HCT116 (cell line): ENCODE measurements at regions not wholly inside any gene's neighbourhood (a gene's known extent, or its start where the extent isn't known, plus 50 kb on each side); places are given as distances from the start of the nearest gene placed in this dataset.

ENCODE experiments used
- CEBPB ChIP-seq: IDR thresholded peaks from 2 replicates; pipeline ENCODE4 v1.6.1; 2012; ENCODE audit warnings: low read depth
- ELF1 ChIP-seq: IDR thresholded peaks from 2 replicates; pipeline ENCODE4 v1.6.1; 2012; ENCODE audit warnings: low read depth, borderline replicate concordance
- EZH2 ChIP-seq: fragments of 200-600 bp; sonication (generic); IDR thresholded peaks from 2 replicates; pipeline ENCODE4 v1.6.1; 2017; ENCODE audit warnings: antibody characterized with exemption, mixed run types
- EZH2phosphoT487 ChIP-seq: fragments of 200-600 bp; IDR thresholded peaks from 2 replicates; pipeline ENCODE4 v1.6.1; 2018; ENCODE audit warnings: antibody characterized with exemption, borderline replicate concordance
- FOSL1 ChIP-seq: IDR thresholded peaks from 2 replicates; pipeline ENCODE4 v1.6.1; 2012; ENCODE audit warnings: low read depth
- JUND ChIP-seq: IDR thresholded peaks from 2 replicates; pipeline ENCODE4 v1.6.1; 2012
- POLR2A ChIP-seq: IDR thresholded peaks from 2 replicates; pipeline ENCODE4 v1.7.0; 2011; ENCODE audit warnings: borderline replicate concordance; ENCODE audit not compliant: insufficient read depth, insufficient read length; ENCODE audit errors: extremely low read depth
- POLR2AphosphoS5 ChIP-seq: IDR thresholded peaks from 2 replicates; pipeline ENCODE4 v1.6.1; 2011; ENCODE audit warnings: mild to moderate bottlenecking, low read depth, low read length, moderate library complexity
- RAD21 ChIP-seq: IDR thresholded peaks from 2 replicates; pipeline ENCODE4 v1.6.1; 2012; ENCODE audit warnings: low read depth, mild to moderate bottlenecking
- YY1 ChIP-seq: IDR thresholded peaks from 2 replicates; pipeline ENCODE4 v1.6.1; 2011; ENCODE audit warnings: low read length, low read depth, moderate library complexity, mild to moderate bottlenecking; ENCODE audit not compliant: insufficient replicate concordance; ENCODE audit errors: extremely low read depth
- TF ChIP-seq, protein P1 (sequence below), 3 experiments: fragments of 200-600 bp in 1 of 3; sonication (generic) in 1 of 3; IDR thresholded peaks in 2 of 3; conservative IDR thresholded peaks in 1 of 3; 2 replicates each; pipeline ENCODE4 v1.5.1; 2012 to 2017; ENCODE audit warnings: low read depth in 2 of 3, low read length in 2 of 3, antibody characterized with exemption in 1 of 3, borderline replicate concordance in 1 of 3, control low read depth in 1 of 3, mild to moderate bottlenecking in 1 of 3, mixed read lengths in 1 of 3, mixed run types in 1 of 3, moderate library complexity in 1 of 3; ENCODE audit not compliant: insufficient read depth in 1 of 3
- TF ChIP-seq, protein P2 (sequence below): IDR thresholded peaks from 2 replicates; pipeline ENCODE4 v1.6.1; 2012; ENCODE audit warnings: low read depth
- TF ChIP-seq, protein P3 (sequence below): IDR thresholded peaks from 2 replicates; pipeline ENCODE4 v1.6.1; 2012

DNA sequence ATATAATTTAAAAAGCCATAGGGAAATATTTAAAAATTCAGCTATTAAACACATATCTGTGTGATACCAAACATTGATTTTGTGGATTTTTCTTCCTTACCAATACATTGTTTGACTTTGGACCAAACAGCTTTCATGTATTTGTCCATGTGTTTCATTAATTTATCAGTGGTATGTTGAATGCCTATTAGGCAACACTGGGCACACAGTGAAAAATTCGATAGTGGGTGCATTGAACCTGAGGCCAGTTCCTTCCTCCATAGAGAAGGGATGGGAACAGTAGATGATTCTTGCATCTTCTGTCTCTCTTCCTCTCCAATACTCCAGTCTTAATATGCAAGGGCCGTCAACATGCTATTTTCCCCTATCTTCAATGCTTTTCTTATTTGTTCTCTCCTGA, 110.2 kb upstream of the NR3C1 start:
- TF ChIP-seq RAD21: no peak
- TF ChIP-seq, protein P1, sequence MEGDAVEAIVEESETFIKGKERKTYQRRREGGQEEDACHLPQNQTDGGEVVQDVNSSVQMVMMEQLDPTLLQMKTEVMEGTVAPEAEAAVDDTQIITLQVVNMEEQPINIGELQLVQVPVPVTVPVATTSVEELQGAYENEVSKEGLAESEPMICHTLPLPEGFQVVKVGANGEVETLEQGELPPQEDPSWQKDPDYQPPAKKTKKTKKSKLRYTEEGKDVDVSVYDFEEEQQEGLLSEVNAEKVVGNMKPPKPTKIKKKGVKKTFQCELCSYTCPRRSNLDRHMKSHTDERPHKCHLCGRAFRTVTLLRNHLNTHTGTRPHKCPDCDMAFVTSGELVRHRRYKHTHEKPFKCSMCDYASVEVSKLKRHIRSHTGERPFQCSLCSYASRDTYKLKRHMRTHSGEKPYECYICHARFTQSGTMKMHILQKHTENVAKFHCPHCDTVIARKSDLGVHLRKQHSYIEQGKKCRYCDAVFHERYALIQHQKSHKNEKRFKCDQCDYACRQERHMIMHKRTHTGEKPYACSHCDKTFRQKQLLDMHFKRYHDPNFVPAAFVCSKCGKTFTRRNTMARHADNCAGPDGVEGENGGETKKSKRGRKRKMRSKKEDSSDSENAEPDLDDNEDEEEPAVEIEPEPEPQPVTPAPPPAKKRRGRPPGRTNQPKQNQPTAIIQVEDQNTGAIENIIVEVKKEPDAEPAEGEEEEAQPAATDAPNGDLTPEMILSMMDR (IDR thresholded peaks at IDR 0.05 in 2 of 3, conservative IDR thresholded peaks at IDR 0.05 in 1 of 3; ENCODE audit: borderline replicate concordance in 1 of 3, insufficient read depth in 1 of 3, low read depth in 2 of 3, low read length in 2 of 3): no peak
- no peak for TF ChIP-seq POLR2A
- TF ChIP-seq JUND: no peak
- TF ChIP-seq, protein P2, sequence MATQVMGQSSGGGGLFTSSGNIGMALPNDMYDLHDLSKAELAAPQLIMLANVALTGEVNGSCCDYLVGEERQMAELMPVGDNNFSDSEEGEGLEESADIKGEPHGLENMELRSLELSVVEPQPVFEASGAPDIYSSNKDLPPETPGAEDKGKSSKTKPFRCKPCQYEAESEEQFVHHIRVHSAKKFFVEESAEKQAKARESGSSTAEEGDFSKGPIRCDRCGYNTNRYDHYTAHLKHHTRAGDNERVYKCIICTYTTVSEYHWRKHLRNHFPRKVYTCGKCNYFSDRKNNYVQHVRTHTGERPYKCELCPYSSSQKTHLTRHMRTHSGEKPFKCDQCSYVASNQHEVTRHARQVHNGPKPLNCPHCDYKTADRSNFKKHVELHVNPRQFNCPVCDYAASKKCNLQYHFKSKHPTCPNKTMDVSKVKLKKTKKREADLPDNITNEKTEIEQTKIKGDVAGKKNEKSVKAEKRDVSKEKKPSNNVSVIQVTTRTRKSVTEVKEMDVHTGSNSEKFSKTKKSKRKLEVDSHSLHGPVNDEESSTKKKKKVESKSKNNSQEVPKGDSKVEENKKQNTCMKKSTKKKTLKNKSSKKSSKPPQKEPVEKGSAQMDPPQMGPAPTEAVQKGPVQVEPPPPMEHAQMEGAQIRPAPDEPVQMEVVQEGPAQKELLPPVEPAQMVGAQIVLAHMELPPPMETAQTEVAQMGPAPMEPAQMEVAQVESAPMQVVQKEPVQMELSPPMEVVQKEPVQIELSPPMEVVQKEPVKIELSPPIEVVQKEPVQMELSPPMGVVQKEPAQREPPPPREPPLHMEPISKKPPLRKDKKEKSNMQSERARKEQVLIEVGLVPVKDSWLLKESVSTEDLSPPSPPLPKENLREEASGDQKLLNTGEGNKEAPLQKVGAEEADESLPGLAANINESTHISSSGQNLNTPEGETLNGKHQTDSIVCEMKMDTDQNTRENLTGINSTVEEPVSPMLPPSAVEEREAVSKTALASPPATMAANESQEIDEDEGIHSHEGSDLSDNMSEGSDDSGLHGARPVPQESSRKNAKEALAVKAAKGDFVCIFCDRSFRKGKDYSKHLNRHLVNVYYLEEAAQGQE: no peak
- TF ChIP-seq YY1: no peak
- no peak for TF ChIP-seq EZH2phosphoT487
- no peak for TF ChIP-seq EZH2
- TF ChIP-seq CEBPB: no peak
- no peak for TF ChIP-seq ELF1
- no peak for TF ChIP-seq POLR2AphosphoS5
- no peak for TF ChIP-seq FOSL1
- TF ChIP-seq, protein P3, sequence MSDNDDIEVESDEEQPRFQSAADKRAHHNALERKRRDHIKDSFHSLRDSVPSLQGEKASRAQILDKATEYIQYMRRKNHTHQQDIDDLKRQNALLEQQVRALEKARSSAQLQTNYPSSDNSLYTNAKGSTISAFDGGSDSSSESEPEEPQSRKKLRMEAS: no peak
